ENCODE measurements at regions not wholly inside any gene's neighbourhood (a gene's known extent, or its start where the extent isn't known, plus 50 kb on each side); places are given as distances from the start of the nearest gene placed in this dataset.

GRCh38 chr14:53390008-53390407 lies 236.9 kb upstream of the DDHD1 start:
- H3K14ac ChIP-seq (ENCODE audit: insufficient read depth, low read length) = no peak overlapping the region
- Mint-ChIP-seq H3K4me3 (no peak overlapping the region), H3K4me1 (peaks cover 6 to 7% of the 10 kb centered on the region in 2 experiments), H3K36me3 (ENCODE audit: insufficient read depth in 1 of 3, low read depth in 3 of 3) (peaks cover 8 to 12% (median 10%) of the 10 kb centered on the region in 3 experiments), H3K9me3 (peaks cover 9 to 16% of the 10 kb centered on the region in 2 experiments), H3K27me3 (ENCODE audit: low read depth) (no peaks in the 10 kb centered on the region), H3K27ac (no peak overlapping the region)
- H4K91ac ChIP-seq (ENCODE audit: insufficient read length, low read depth, low read length) = no peak overlapping the region
- H3K4ac ChIP-seq (ENCODE audit: low read depth, low read length) = no peak overlapping the region
- no peak overlapping the region for H4K8ac ChIP-seq (replicated peaks; ENCODE audit: insufficient read length, low read depth, low read length)
- no peak overlapping the region for H3K9ac ChIP-seq (ENCODE audit: extremely low read depth, insufficient read length, low read length)
- H2BK120ac ChIP-seq (ENCODE audit: low read depth, low read length, poor library complexity, severe bottlenecking) = no peak overlapping the region
- no peaks in the 10 kb centered on the region for H3K27me3 ChIP-seq (ENCODE audit: insufficient read depth, low read length)
- H2BK15ac ChIP-seq (ENCODE audit: low read depth, low read length) = no peak overlapping the region
- H2BK5ac ChIP-seq (ENCODE audit: insufficient read length, low read length) = no peak overlapping the region
- peaks cover 3% of the 10 kb centered on the region for H3K9me3 ChIP-seq (ENCODE audit: control insufficient read depth, low read depth, low read length)
- no peaks in the 10 kb centered on the region for H3K79me1 ChIP-seq (ENCODE audit: insufficient read depth, low read depth, low read length, poor library complexity, severe bottlenecking)
- no peak overlapping the region for H3K4me2 ChIP-seq (ENCODE audit: insufficient read depth, insufficient read length, low read length)
- no peak overlapping the region for H3K56ac ChIP-seq (ENCODE audit: insufficient read length, low read depth, low read length)
- H3T11ph ChIP-seq (ENCODE audit: low read length) = no peak overlapping the region
- TF ChIP-seq CTCF (conservative IDR thresholded peaks at IDR 0.05) = no peak
- DNase-seq = no peak
- H4K5ac ChIP-seq (ENCODE audit: insufficient read length, low read depth, low read length) = no peak overlapping the region
- H2AK5ac ChIP-seq (ENCODE audit: insufficient read length, low read length) = no peak overlapping the region
- H3K23ac ChIP-seq (ENCODE audit: insufficient read length, low read depth, low read length) = no peak overlapping the region
- no peaks in the 10 kb centered on the region for H3K4me1 ChIP-seq (ENCODE audit: insufficient read depth, low read length)
- H3K27ac ChIP-seq (ENCODE audit: insufficient read length, low read depth, low read length) = no peak overlapping the region
- no peaks in the 10 kb centered on the region for H4K20me1 ChIP-seq (ENCODE audit: control insufficient read depth, insufficient read depth, insufficient read length)
- no peak overlapping the region for H2AFZ ChIP-seq (ENCODE audit: low read length)
- H3K79me2 ChIP-seq (ENCODE audit: insufficient read depth, low read length) = no peaks in the 10 kb centered on the region
- no CpG with 5 or more reads among the region's 7 CpGs for WGBS (ENCODE audit: extremely low coverage, insufficient read length, low lambda C conversion rate)
- H2BK20ac ChIP-seq (ENCODE audit: low read depth, low read length, poor library complexity, severe bottlenecking) = no peak overlapping the region
- H3K18ac ChIP-seq (ENCODE audit: insufficient read length, low read depth, low read length) = no peak overlapping the region
- H2BK12ac ChIP-seq (ENCODE audit: insufficient read length, low read depth, low read length) = no peak overlapping the region
- no peaks in the 10 kb centered on the region for H3K23me2 ChIP-seq (ENCODE audit: insufficient read length, low read depth, low read length, poor library complexity, severe bottlenecking)
